ENCODE measurements at regions not wholly inside any gene's neighbourhood (a gene's known extent, or its start where the extent isn't known, plus 50 kb on each side); places are given as distances from the start of the nearest gene placed in this dataset.

GRCh38 chr10:107542607-107543006 is 378.1 kb upstream of the SORCS1 start:
- TF ChIP-seq CTCF (conservative IDR thresholded peaks at IDR 0.05; ENCODE audit: low read depth, low read length) (no peak), CEBPB (IDR thresholded peaks at IDR 0.05; ENCODE audit: low read depth, low read length) (no peak), SMC3 (IDR thresholded peaks at IDR 0.05; ENCODE audit: low read depth, low read length) (no peak), MAZ (IDR thresholded peaks at IDR 0.05; ENCODE audit: borderline replicate concordance, low read depth, low read length) (no peak)

Measured in IMR-90 (cell line).